Stimulated activated CD8-positive, alpha-beta memory T cell treated with anti-CD3 and anti-CD28 coated beads, Interleukin-4, amount 100 ng/mL, for 48 hours (primary cell): ENCODE measurements at regions not wholly inside any gene's neighbourhood (a gene's known extent, or its start where the extent isn't known, plus 50 kb on each side); places are given as distances from the start of the nearest gene placed in this dataset.

ENCODE experiments used
- DNase-seq: peaks from one replicate; pipeline ENCODE4 v3.0.0-alpha.2; 2020

GRCh38 chr21:14869984-14870852 is 194.6 kb downstream of the NRIP1 start:
- no peak for DNase-seq

- DNase-seq, result no peak
Measured at GRCh38 chr21:14866859-14867765, 197.7 kb downstream of the NRIP1 start.

DNA sequence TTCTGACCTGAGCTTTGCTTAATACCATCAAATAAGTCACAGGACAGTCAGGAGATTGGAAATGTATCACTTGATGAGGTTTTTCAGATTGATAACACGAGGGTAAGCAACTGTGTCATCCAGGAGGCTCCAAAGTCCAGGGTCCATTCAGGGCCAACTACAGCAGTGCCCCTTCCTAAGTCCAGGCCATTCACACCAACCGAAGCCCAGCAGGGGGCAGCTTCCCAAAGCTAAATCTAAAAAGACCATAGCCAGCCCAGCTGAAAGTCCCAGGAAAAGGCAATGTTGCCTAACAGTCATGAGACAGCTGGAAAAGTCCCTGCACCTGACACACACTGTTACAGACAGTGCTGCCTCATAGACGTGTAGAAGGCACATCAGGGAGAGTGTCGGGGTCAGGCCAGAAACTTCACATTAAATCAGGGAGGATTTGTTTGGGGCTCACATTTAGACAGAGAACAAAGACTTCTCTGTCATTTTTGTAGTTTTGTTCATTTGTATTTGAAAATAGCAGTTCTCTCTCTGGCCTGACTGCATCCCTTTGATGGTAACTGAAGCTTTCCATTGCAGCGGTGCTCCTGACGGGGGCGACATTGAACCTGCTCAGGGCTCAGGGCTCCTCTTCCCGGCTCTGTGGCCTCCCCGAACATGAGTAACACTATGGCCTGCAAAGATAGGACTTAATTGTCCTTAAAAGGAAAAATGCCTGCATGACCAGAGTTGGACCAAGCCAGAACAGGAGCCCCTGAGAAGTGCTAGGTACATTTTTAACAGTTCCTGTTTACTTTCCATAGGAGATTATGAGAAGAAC is 200.4 kb downstream of the NRIP1 start:
- DNase-seq, result peak; percentile 54

GRCh38 chr21:14863745-14864210 is 201.0 kb downstream of the NRIP1 start:
- no peak for DNase-seq

DNA sequence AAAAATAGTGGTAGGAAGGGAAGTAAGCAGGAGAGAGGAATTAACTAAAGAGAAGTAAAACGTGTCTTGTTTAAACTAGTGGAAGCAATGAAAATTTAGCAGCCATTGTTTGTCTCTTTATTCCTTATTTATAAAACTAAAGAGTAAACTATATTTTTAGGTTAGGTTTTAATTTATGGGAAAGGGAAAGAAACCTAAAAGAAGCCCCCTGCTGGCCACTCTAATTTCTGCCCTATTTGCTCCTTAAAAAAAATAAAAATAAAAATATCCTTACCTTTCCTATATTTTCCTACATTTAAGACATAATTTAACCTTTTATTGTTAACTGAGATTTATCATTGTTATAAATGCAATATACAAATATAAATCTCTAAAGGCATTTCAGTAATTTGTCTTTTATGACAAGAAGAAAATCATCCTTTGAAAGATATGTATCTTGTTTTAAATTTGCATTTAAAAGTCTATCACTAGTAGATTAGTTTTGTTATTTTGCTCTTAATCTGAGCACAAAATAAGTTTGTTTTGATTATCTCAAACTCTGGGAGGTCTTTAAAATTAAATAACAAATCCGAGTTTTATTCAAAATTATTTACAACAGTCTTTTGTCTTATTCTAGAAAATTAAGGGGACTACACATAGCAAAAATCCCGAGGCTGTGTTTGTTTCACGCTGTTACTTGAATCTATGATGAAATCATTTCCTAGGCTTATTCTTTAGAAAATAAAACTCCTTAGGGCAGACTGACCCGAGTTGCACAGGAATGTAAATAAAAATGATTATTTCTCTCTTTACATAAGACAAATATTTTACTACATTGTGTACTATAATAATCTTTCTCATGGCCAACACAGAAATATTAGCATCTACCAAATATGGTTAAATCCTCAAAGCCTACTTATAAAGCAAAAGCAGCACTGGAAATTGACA is 201.7 kb downstream of the NRIP1 start:
- peak; percentile 43 for DNase-seq

- no peak for DNase-seq
Measured at GRCh38 chr21:14858311-14858710, 206.5 kb downstream of the NRIP1 start.

DNA sequence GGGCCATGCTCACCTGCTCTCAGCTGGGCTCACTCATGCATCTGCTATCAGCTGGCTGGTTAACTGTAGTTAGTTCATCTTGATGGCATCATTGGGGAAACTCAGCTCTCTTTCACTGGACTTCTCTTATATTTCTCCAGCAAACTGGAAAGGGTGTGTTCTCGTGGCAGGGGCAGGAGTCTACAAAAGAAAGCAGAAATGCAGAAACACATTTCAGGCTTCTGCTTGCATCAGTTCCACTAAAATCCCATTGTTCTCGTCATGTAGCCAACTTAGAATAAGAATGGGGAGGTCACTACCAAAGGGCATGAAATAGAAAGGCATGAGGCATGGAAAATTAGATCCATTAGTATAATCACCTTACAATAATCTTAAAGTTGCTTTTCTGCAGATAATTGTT is 207.3 kb downstream of the NRIP1 start:
- no peak for DNase-seq

DNA sequence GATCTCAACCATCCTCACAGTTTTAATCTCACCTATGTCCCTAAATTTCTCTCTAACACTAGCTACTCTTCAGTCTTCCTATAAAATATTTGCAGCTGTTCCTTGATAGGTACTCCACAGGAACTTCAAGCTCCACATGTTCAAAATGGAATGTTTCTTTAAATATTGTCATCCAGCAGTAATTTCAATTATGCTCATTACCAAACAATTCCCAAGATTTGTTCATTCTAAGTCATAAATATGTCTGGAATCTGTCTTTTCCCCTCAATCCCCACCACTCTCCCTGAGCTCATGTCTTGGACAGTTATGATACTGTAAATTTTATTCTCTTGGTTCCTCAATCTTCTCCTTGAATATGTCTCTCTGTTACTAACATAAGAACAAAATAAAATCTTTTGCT is 214.4 kb downstream of the NRIP1 start:
- DNase-seq, result no peak

- DNase-seq, result no peak
Measured at GRCh38 chr21:14846621-14847020, 218.2 kb downstream of the NRIP1 start.

- DNase-seq, result no peak
Measured at GRCh38 chr21:14844001-14844400, 220.8 kb downstream of the NRIP1 start.

DNA sequence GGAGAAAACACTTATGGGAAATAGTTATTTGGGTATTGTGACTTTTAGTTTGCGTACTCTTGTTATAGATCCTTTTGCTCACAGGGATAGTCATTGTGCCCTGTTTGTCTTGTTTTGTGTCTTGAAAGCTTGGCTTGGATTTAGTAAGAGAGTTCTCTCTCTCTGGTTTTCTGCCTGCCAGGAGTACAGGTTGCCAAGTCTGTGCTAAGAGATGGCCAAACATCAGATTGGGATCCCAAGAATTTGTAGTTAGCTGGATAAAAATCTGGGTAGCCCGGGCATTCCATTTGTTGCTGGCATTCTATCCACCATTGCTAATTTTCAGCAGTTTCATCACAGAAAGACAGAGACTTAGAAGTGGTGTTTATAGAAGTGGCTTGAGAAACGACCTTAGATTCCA is 222.2 kb downstream of the NRIP1 start:
- no peak for DNase-seq

DNA sequence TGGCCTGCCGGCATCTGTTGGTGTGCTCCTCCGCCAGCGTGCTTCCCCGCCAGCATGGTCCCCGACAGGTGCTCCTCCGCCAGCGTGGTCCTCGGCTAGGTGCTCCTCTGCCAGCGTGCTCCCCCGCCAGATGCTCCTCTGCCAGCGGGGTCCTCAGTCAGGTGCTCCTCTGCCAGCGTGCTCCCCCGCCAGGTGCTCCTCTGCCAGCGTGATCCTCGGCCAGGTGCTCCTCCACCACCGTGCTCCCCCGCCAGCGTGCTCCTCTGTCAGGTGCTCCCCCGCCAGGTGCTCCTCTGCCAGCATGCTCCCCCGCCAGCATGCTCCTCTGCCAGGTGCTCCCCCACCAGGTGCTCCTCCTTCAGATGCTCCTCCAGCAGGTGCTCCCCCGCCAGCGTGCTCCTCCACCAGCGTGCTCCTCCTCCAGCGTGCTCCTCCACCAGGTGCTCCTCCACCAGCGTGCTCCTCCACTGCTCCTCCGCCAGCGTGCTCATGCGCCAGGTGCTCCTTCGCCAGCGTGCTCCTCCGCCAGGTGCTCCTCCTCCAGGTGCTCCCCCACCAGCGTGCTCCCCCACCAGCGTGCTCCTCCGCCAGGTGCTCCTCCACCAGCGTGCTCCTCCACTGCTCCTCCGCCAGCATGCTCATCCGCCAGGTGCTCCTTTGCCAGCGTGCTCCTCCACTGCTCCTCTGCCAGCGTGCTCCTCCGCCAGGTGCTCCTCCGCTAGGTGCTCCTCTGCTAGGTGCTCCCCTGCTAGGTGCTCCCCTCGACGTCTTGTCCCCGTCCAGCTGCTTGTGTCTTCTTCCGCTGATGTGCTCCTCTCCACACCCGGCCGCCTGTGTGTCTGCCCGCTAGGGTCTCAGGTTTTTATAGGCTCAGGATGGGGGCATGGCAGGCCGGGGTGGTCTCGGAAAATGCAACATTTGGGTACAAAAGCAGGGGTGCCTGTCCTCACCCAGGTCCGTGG is 223.0 kb downstream of the NRIP1 start:
- DNase-seq, result no peak

DNA sequence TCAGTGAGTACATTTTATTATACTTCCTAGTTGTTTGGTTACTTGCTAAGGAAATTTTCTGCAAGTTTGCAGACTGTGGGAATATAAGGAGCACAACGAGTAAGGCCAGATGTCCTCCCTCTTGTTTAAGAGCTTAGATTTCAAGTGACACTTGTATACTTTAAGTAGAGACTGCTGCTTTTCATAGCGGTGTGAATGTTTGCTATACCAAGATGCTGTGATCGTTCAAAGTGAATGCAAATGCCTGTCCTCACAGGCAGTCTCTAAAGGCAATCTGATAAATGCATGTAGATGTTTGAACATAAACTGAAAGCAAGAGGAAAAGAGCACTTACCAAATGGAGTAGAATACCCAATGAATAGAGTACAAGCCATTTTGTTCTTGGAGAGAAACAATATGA is 226.4 kb downstream of the NRIP1 start:
- DNase-seq, result no peak

DNA sequence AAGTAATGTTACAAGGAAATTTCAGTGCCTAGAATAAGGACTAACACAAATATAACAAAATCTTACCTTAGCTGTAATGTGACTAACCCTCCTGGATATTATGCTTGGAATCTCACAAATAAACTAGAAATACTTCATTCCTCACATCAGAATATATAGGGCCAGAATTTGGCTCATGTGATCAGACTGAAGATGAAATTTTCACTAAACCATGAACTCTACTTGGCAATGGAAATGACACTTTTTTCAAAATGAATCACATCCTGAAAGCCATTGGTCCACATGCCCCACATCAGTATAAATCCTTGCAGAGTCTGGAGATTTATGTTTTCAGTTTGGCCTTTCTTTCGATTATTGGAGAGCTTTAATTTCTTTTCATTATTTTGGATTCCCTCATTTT is 227.8 kb downstream of the NRIP1 start:
- no peak for DNase-seq

DNA sequence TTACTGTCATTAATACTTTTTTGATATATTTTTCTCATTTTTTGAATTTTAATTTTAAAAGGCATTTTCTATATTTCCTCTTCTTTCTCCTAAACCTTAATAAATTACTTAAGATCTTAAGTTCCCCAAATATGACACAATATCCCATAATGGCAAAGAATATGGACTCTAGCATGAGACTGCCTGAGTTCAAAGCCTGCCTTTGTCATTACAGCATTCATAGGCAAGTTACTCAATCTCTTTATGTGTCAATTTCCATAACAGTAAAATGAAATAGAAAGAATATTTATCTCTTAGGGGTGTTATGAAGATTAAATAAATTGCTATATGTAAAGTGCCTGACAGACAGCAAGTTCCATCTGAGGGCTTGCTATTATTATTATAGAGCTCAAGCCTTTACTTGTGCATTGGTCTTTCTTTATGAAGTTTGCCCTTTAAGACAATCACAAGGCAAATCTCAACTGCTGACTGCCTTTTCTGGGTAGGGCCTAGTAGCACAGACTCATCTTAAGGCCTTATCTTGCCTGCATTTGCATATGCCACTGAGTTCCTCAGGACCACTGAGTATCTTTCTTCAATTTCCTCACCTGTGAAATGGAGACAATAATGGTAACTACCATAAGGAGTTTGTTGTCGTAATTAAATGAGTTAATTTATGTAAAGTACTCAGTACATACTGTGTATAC is 231.0 kb downstream of the NRIP1 start:
- DNase-seq, result no peak

GRCh38 chr21:14833241-14833640 is 231.6 kb downstream of the NRIP1 start:
- DNase-seq, result no peak

- no peak for DNase-seq
Measured at GRCh38 chr21:14830307-14830706, 234.5 kb downstream of the NRIP1 start.

DNA sequence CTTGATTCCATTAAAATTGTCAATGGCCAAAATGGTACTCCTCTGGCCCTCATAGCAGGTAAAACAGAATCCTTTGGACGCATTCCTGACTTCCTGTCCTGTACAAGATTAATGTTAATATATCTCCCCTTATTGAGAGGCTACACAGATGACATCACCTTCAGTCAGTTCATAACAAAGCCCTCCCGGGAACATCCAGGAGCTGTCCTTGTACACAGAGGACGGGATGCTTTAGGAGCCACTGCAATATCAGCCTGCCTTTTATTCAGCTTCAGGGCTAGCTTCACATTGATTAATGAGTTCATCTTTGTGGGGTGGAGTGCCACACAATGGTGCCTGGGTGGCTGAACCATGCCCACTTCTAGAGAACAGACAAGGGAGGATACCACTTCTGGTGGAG is 235.1 kb downstream of the NRIP1 start:
- no peak for DNase-seq

DNA sequence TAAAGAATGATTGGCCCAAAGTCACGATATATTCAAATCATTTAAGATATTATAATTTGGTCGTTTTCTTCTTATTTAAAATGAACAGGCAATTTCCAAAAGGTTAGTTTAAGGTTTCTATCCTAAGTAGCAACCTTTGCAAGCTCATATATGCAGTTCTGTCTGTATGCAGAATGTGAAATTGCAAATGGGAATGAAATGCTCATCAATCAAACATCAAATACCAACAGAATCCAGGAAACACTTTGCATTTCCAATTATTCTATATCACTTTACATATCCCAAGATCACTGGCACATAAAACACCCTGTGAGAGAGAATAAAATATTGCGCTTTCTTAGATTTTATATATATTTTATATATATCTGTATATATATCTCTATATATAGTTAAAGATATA is 237.3 kb downstream of the NRIP1 start:
- no peak for DNase-seq

DNA sequence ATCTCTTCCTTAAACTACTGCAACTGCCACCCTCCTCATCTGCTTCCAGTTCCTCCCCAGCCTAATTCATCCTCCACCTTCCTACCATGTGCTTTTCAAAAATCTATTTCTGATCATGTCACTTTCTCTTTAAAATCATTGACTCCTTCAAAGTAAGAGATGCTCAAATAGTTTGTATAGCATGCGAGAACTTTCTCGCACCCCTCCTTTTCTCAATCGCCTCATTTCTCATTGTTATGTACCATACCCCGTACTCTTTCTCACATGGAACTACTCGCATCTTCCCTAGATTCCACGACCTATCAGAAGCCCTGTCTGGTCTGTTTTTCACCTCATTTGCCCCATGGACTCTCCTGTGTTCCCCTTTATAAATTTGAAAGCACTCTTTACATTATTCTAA is 238.2 kb downstream of the NRIP1 start:
- DNase-seq, result no peak
